Neural progenitor cell (in vitro differentiated cells): ENCODE measurements at regions not wholly inside any gene's neighbourhood (a gene's known extent, or its start where the extent isn't known, plus 50 kb on each side); places are given as distances from the start of the nearest gene placed in this dataset.

Experiments used
- DNase-seq: peaks from one replicate; pipeline ENCODE4 v3.0.0-alpha.2; 2016; ENCODE audit warnings: low spot score
- H2AFZ ChIP-seq: fragments of 200-600 bp; sonication (generic); replicated peaks from 2 replicates; pipeline ENCODE4 v1.6.1; 2016; ENCODE audit warnings: antibody characterized with exemption
- H3F3A ChIP-seq: fragments of 200-600 bp; sonication (generic); 2 replicates; pipeline ENCODE4 v1.6.1; 2016; ENCODE audit warnings: antibody characterized with exemption, low read depth
- H3K27ac ChIP-seq: fragments of 200-600 bp; sonication (generic); 2 replicates; pipeline ENCODE4 v1.5.1; 2016; ENCODE audit warnings: mild to moderate bottlenecking
- H3K27me3 ChIP-seq: fragments of 200-600 bp; sonication (generic); 2 replicates; pipeline ENCODE4 v1.6.1; 2016; ENCODE audit warnings: mild to moderate bottlenecking, moderate library complexity
- H3K36me3 ChIP-seq: fragments of 200-600 bp; sonication (generic); 2 replicates; pipeline ENCODE4 v1.5.1; 2016
- H3K4me1 ChIP-seq: fragments of 200-600 bp; sonication (generic); 2 replicates; pipeline ENCODE4 v1.6.1; 2016; ENCODE audit warnings: mixed run types
- H3K4me2 ChIP-seq: fragments of 200-600 bp; sonication (generic); 2 replicates; pipeline ENCODE4 v1.6.1; 2016
- H3K4me3 ChIP-seq: fragments of 200-600 bp; sonication (generic); 2 replicates; pipeline ENCODE4 v1.5.1; 2016
- H3K79me2 ChIP-seq: fragments of 200-600 bp; sonication (generic); 2 replicates; pipeline ENCODE4 v1.6.1; 2016; ENCODE audit warnings: low read depth
- H3K9ac ChIP-seq: fragments of 200-600 bp; sonication (generic); 2 replicates; pipeline ENCODE4 v1.6.1; 2016
- H3K9me3 ChIP-seq: fragments of 200-600 bp; sonication (generic); 2 replicates; pipeline ENCODE4 v1.5.1; 2016; ENCODE audit warnings: low read depth
- H4K20me1 ChIP-seq: fragments of 200-600 bp; sonication (generic); 2 replicates; pipeline ENCODE4 v1.6.1; 2016; ENCODE audit warnings: low read depth
- H3K27ac Mint-ChIP-seq: 3 replicates; pipeline ENCODE4 v1.8.0; 2021; ENCODE audit warnings: mixed read lengths
- H3K27me3 Mint-ChIP-seq: 2 replicates; pipeline ENCODE4 v1.8.0; 2022; ENCODE audit warnings: low read depth, mild to moderate bottlenecking, inconsistent platforms, moderate library complexity, mixed read lengths; ENCODE audit not compliant: insufficient read depth
- H3K36me3 Mint-ChIP-seq: 3 replicates; pipeline ENCODE4 v1.8.0; 2021; ENCODE audit warnings: mixed read lengths
- H3K4me1 Mint-ChIP-seq: 3 replicates; pipeline ENCODE4 v1.8.0; 2021; ENCODE audit warnings: mixed read lengths
- H3K4me3 Mint-ChIP-seq: 3 replicates; pipeline ENCODE4 v1.8.0; 2021; ENCODE audit warnings: mild to moderate bottlenecking, moderate library complexity, mixed read lengths
- H3K9me3 Mint-ChIP-seq: 3 replicates; pipeline ENCODE4 v1.8.0; 2020; ENCODE audit warnings: mixed read lengths
- CTCF ChIP-seq: fragments of 200-600 bp; sonication (generic); IDR thresholded peaks from 2 replicates; pipeline ENCODE4 v1.5.1; 2017; ENCODE audit warnings: antibody characterized with exemption, mild to moderate bottlenecking
- EZH2 ChIP-seq: fragments of 200-600 bp; sonication (generic); IDR thresholded peaks from 2 replicates; pipeline ENCODE4 v1.6.1; 2017; ENCODE audit warnings: antibody characterized with exemption, mild to moderate bottlenecking, moderate library complexity
- EZH2phosphoT487 ChIP-seq: fragments of 200-600 bp; sonication (generic); IDR thresholded peaks from 2 replicates; pipeline ENCODE4 v1.6.1; 2017; ENCODE audit warnings: antibody characterized with exemption

GRCh38 chr6:55993418-55993817 lies 118.0 kb upstream of the BMP5 start:
- no peaks in the 10 kb centered on the region for H3K36me3 ChIP-seq

GRCh38 chr6:55992546-55992945 lies 117.2 kb upstream of the BMP5 start:
- TF ChIP-seq EZH2phosphoT487 (no peak), EZH2 (no peak), CTCF (no peak)
- no peak overlapping the region for H3K4me3 Mint-ChIP-seq
- Histone ChIP-seq H3K36me3 (no peaks in the 10 kb centered on the region), H2AFZ (no peak overlapping the region), H3K4me2 (no peak overlapping the region), H3K4me1 (no peaks in the 10 kb centered on the region), H3K9ac (no peak overlapping the region), H3K27me3 (no peaks in the 10 kb centered on the region), H3K4me3 (no peak overlapping the region), H3F3A (no peaks in the 10 kb centered on the region), H3K79me2 (no peaks in the 10 kb centered on the region), H4K20me1 (no peaks in the 10 kb centered on the region), H3K27ac (no peak overlapping the region), H3K9me3 (no peaks in the 10 kb centered on the region)
- no peak overlapping the region for H3K27ac Mint-ChIP-seq
- H3K36me3 Mint-ChIP-seq, result no peaks in the 10 kb centered on the region
- H3K9me3 Mint-ChIP-seq, result peaks cover 21% of the 10 kb centered on the region
- DNase-seq, result no peak
- peaks cover 3% of the 10 kb centered on the region for H3K27me3 Mint-ChIP-seq
- H3K4me1 Mint-ChIP-seq, result no peaks in the 10 kb centered on the region

More at GRCh38 chr6:55993418-55993817, 118.0 kb upstream of the BMP5 start:
- no peak for TF ChIP-seq EZH2phosphoT487
- TF ChIP-seq EZH2, result no peak
- no peak for TF ChIP-seq CTCF
- Histone ChIP-seq H3K4me2 (no peak overlapping the region), H3F3A (no peaks in the 10 kb centered on the region), H3K27ac (no peak overlapping the region), H3K9me3 (no peaks in the 10 kb centered on the region), H2AFZ (no peak overlapping the region), H4K20me1 (no peaks in the 10 kb centered on the region), H3K79me2 (no peaks in the 10 kb centered on the region), H3K4me3 (no peak overlapping the region), H3K27me3 (no peaks in the 10 kb centered on the region), H3K9ac (no peak overlapping the region), H3K4me1 (no peaks in the 10 kb centered on the region)
- DNase-seq, result no peak
- Mint-ChIP-seq H3K9me3 (peaks cover 21% of the 10 kb centered on the region), H3K4me1 (no peaks in the 10 kb centered on the region), H3K36me3 (no peaks in the 10 kb centered on the region), H3K27me3 (peaks cover 3% of the 10 kb centered on the region), H3K4me3 (no peak overlapping the region), H3K27ac (no peak overlapping the region)

- H3K27ac ChIP-seq, result no peak overlapping the region
- Mint-ChIP-seq H3K4me1 (no peaks in the 10 kb centered on the region), H3K27me3 (peaks cover 2% of the 10 kb centered on the region), H3K36me3 (no peaks in the 10 kb centered on the region), H3K9me3 (peaks cover 2% of the 10 kb centered on the region), H3K4me3 (no peak overlapping the region), H3K27ac (no peak overlapping the region)
- TF ChIP-seq CTCF (no peak), EZH2phosphoT487 (no peak), EZH2 (no peak)
- H2AFZ ChIP-seq, result no peak overlapping the region
- H3K9me3 ChIP-seq, result no peaks in the 10 kb centered on the region
- H4K20me1 ChIP-seq, result no peaks in the 10 kb centered on the region
- DNase-seq, result no peak
- H3K4me3 ChIP-seq, result no peak overlapping the region
- H3K9ac ChIP-seq, result no peak overlapping the region
- no peaks in the 10 kb centered on the region for H3K36me3 ChIP-seq
- no peaks in the 10 kb centered on the region for H3F3A ChIP-seq
- no peak overlapping the region for H3K4me2 ChIP-seq
- no peaks in the 10 kb centered on the region for H3K27me3 ChIP-seq
- H3K79me2 ChIP-seq, result no peaks in the 10 kb centered on the region
- no peaks in the 10 kb centered on the region for H3K4me1 ChIP-seq
Observed at GRCh38 chr6:55985309-55985708, 109.9 kb upstream of the BMP5 start.

GRCh38 chr6:55983861-55984260 lies 108.5 kb upstream of the BMP5 start:
- DNase-seq, result no peak
- no peaks in the 10 kb centered on the region for H3K27me3 ChIP-seq
- H3K9me3 ChIP-seq, result no peaks in the 10 kb centered on the region
- TF ChIP-seq CTCF (no peak), EZH2phosphoT487 (no peak), EZH2 (no peak)
- H2AFZ ChIP-seq, result no peak overlapping the region
- H3K9me3 Mint-ChIP-seq, result peaks cover 2% of the 10 kb centered on the region
- no peak overlapping the region for H3K4me3 ChIP-seq
- H3K27ac ChIP-seq, result no peak overlapping the region
- no peak overlapping the region for H3K27ac Mint-ChIP-seq
- H3F3A ChIP-seq, result no peaks in the 10 kb centered on the region
- H3K36me3 ChIP-seq, result no peaks in the 10 kb centered on the region
- H3K4me1 ChIP-seq, result no peaks in the 10 kb centered on the region
- H3K9ac ChIP-seq, result no peak overlapping the region
- H3K27me3 Mint-ChIP-seq, result peaks cover 2% of the 10 kb centered on the region
- H3K36me3 Mint-ChIP-seq, result no peaks in the 10 kb centered on the region
- no peak overlapping the region for H3K4me2 ChIP-seq
- no peaks in the 10 kb centered on the region for H3K79me2 ChIP-seq
- no peaks in the 10 kb centered on the region for H4K20me1 ChIP-seq
- no peaks in the 10 kb centered on the region for H3K4me1 Mint-ChIP-seq
- H3K4me3 Mint-ChIP-seq, result no peak overlapping the region
